ENCODE measurements at regions not wholly inside any gene's neighbourhood (a gene's known extent, or its start where the extent isn't known, plus 50 kb on each side); places are given as distances from the start of the nearest gene placed in this dataset.

- no peak for DNase-seq (ENCODE audit: extremely low read depth, low read depth)
- TF ChIP-seq CTCF (IDR thresholded peaks at IDR 0.05; ENCODE audit: low read depth, low read length): no peak
Measured at GRCh38 chr14:22227084-22227483, 361.9 kb downstream of the DAD1 start.

- TF ChIP-seq CTCF (IDR thresholded peaks at IDR 0.05; ENCODE audit: low read depth, low read length): no peak
Measured at GRCh38 chr14:22226381-22226780, 362.6 kb downstream of the DAD1 start.

GRCh38 chr14:22225516-22226140 lies 363.4 kb downstream of the DAD1 start:
- TF ChIP-seq CTCF (IDR thresholded peaks at IDR 0.05; ENCODE audit: low read depth, low read length): no peak
- no peak for DNase-seq (ENCODE audit: extremely low read depth, low read depth)

More at GRCh38 chr14:22226381-22226780, 362.6 kb downstream of the DAD1 start:
- DNase-seq (ENCODE audit: extremely low read depth, low read depth): no peak

- no peak for DNase-seq (ENCODE audit: extremely low read depth, low read depth)
Measured at GRCh38 chr14:22221508-22221907, 367.5 kb downstream of the DAD1 start.

GRCh38 chr14:22220427-22220826 lies 368.6 kb downstream of the DAD1 start:
- no peak for DNase-seq (ENCODE audit: extremely low read depth, low read depth)
- no peak for TF ChIP-seq CTCF (IDR thresholded peaks at IDR 0.05; ENCODE audit: low read depth, low read length)

More at GRCh38 chr14:22221508-22221907, 367.5 kb downstream of the DAD1 start:
- TF ChIP-seq CTCF (IDR thresholded peaks at IDR 0.05; ENCODE audit: low read depth, low read length): peak; percentile 14

GRCh38 chr14:22218728-22219127 lies 370.3 kb downstream of the DAD1 start:
- TF ChIP-seq CTCF (IDR thresholded peaks at IDR 0.05; ENCODE audit: low read depth, low read length): no peak
- no peak for DNase-seq (ENCODE audit: extremely low read depth, low read depth)

- no peak for DNase-seq (ENCODE audit: extremely low read depth, low read depth)
Measured at GRCh38 chr14:22213120-22213519, 375.9 kb downstream of the DAD1 start.

More at GRCh38 chr14:22213120-22213519, 375.9 kb downstream of the DAD1 start:
- no peak for TF ChIP-seq CTCF (IDR thresholded peaks at IDR 0.05; ENCODE audit: low read depth, low read length)

Measured in AG09319 (cell line).